ENCODE measurements at regions not wholly inside any gene's neighbourhood (a gene's known extent, or its start where the extent isn't known, plus 50 kb on each side); places are given as distances from the start of the nearest gene placed in this dataset.

DNA sequence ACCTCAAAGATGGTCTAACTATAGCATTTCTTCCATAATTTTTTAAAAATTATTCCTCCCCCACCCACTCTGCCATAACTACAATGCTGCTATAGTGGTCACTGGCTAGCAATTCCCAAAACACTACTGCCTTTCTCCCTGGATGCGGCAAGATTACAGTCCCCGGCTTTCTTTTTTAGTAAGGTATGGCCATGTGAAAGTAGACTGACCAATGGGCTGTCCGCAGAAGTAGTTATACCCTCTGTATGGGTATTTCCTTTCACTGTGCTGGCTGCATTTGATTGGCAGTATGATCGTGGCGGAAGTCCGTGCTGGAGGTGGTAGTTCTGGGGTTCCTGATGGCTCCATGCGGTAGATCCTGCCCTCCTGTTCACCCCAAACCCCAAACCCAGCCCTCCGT is 166.0 kb downstream of the FBXO8 start:
- TF ChIP-seq BHLHE40 (IDR thresholded peaks at IDR 0.05; ENCODE audit: borderline replicate concordance), result no peak
- TF ChIP-seq CTBP1 (IDR thresholded peaks at IDR 0.05; ENCODE audit: borderline replicate concordance), result no peak
- no peak for TF ChIP-seq FOXM1 (IDR thresholded peaks at IDR 0.05; ENCODE audit: borderline replicate concordance)
- TF ChIP-seq ZNF384 (IDR thresholded peaks at IDR 0.05), result no peak
- no peak for TF ChIP-seq TARDBP (IDR thresholded peaks at IDR 0.05)
- TF ChIP-seq SUZ12 (IDR thresholded peaks at IDR 0.05), result no peak
- TF ChIP-seq LEF1 (IDR thresholded peaks at IDR 0.05; ENCODE audit: borderline replicate concordance), result no peak
- no peak for TF ChIP-seq NFRKB (IDR thresholded peaks at IDR 0.05)
- TF ChIP-seq HDGF (IDR thresholded peaks at IDR 0.05; ENCODE audit: borderline replicate concordance), result no peak
- no peak for TF ChIP-seq ELF4 (IDR thresholded peaks at IDR 0.05)
- TF ChIP-seq FOXK2 (IDR thresholded peaks at IDR 0.05), result no peak
- TF ChIP-seq, protein P1, sequence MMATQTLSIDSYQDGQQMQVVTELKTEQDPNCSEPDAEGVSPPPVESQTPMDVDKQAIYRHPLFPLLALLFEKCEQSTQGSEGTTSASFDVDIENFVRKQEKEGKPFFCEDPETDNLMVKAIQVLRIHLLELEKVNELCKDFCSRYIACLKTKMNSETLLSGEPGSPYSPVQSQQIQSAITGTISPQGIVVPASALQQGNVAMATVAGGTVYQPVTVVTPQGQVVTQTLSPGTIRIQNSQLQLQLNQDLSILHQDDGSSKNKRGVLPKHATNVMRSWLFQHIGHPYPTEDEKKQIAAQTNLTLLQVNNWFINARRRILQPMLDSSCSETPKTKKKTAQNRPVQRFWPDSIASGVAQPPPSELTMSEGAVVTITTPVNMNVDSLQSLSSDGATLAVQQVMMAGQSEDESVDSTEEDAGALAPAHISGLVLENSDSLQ (IDR thresholded peaks at IDR 0.05), result no peak
- TF ChIP-seq SP1 (IDR thresholded peaks at IDR 0.05), result no peak
- no peak for TF ChIP-seq FOXA1 (IDR thresholded peaks at IDR 0.05)
- TF ChIP-seq ARNT (IDR thresholded peaks at IDR 0.05), result no peak
- no peak for DNase-seq (ENCODE audit: extremely low spot score)
- ChIA-PET POLR2A (no interaction called here), CTCF (no interaction called here)

DNA sequence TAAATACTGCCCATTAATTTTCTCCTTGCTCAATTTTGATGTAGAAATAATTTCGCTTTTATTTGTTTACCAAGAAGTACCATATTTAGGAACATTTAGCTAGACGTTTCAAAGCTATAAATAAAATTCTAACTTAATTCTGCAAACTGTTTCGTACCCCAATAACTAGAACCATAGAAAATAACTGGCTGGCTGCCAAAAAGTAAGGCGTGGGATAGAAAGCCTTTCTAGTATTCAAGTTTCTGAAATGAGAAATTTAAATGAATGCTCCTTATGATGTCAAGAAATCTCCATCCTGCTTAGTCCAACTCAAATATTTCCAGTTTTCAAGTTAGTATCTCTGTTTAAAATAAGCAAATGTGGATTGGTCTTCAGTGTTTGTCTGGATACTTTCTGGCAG is 167.4 kb downstream of the FBXO8 start:
- DNase-seq (ENCODE audit: extremely low spot score), result no peak
- ChIA-PET CTCF (no interaction called here), POLR2A (no interaction called here)
- no peak for TF ChIP-seq SUZ12 (IDR thresholded peaks at IDR 0.05)
- TF ChIP-seq, protein P1 (IDR thresholded peaks at IDR 0.05), result no peak
- TF ChIP-seq CTBP1 (IDR thresholded peaks at IDR 0.05; ENCODE audit: borderline replicate concordance), result no peak
- TF ChIP-seq NFRKB (IDR thresholded peaks at IDR 0.05), result no peak
- TF ChIP-seq TARDBP (IDR thresholded peaks at IDR 0.05), result no peak
- no peak for TF ChIP-seq ELF4 (IDR thresholded peaks at IDR 0.05)
- TF ChIP-seq LEF1 (IDR thresholded peaks at IDR 0.05; ENCODE audit: borderline replicate concordance), result no peak
- no peak for TF ChIP-seq BHLHE40 (IDR thresholded peaks at IDR 0.05; ENCODE audit: borderline replicate concordance)
- TF ChIP-seq ARNT (IDR thresholded peaks at IDR 0.05), result no peak
- TF ChIP-seq FOXK2 (IDR thresholded peaks at IDR 0.05), result no peak
- TF ChIP-seq FOXA1 (IDR thresholded peaks at IDR 0.05), result no peak
- no peak for TF ChIP-seq SP1 (IDR thresholded peaks at IDR 0.05)
- no peak for TF ChIP-seq HDGF (IDR thresholded peaks at IDR 0.05; ENCODE audit: borderline replicate concordance)
- no peak for TF ChIP-seq FOXM1 (IDR thresholded peaks at IDR 0.05; ENCODE audit: borderline replicate concordance)

DNA sequence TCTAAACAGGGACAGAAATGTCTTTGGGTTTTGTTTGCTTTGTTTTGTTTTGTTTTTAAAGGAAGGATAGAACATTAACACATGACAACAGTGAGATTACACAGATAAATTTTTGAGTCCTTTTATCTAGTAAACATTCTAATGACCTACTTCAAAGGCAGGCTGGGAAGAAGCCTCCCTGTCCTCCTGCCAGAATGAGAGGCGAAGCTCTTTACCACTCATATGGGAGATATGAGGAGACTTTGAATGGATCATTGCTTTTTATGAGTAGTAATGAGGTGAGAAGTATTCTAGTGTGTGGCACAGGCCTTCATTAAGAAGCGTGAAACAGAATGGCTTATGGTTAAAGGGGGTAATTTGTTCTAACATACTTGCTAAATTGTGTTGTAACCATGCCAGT is 172.0 kb downstream of the FBXO8 start:
- DNase-seq (ENCODE audit: extremely low spot score), result no peak
- CTCF ChIA-PET, result interaction anchor here (0.6 to 1.5 kb wide), 3 partner anchors 9 to 359 kb away, joined by 3 read pairs; no protein-coding TSS in a partner anchor
- TF ChIP-seq CTBP1 (IDR thresholded peaks at IDR 0.05; ENCODE audit: borderline replicate concordance) (no peak), ELF4 (IDR thresholded peaks at IDR 0.05) (no peak), NFRKB (IDR thresholded peaks at IDR 0.05) (no peak), SP1 (IDR thresholded peaks at IDR 0.05) (no peak), HDGF (IDR thresholded peaks at IDR 0.05; ENCODE audit: borderline replicate concordance) (no peak), BHLHE40 (IDR thresholded peaks at IDR 0.05; ENCODE audit: borderline replicate concordance) (no peak), FOXK2 (IDR thresholded peaks at IDR 0.05) (no peak), FOXA1 (IDR thresholded peaks at IDR 0.05) (no peak), TARDBP (IDR thresholded peaks at IDR 0.05) (no peak), ZNF384 (IDR thresholded peaks at IDR 0.05) (no peak), L3MBTL2 (conservative IDR thresholded peaks at IDR 0.05) (no peak), ARNT (IDR thresholded peaks at IDR 0.05) (no peak), FOXM1 (IDR thresholded peaks at IDR 0.05; ENCODE audit: borderline replicate concordance) (no peak), LEF1 (IDR thresholded peaks at IDR 0.05; ENCODE audit: borderline replicate concordance) (no peak), SUZ12 (IDR thresholded peaks at IDR 0.05) (no peak)
- TF ChIP-seq, protein P1 (IDR thresholded peaks at IDR 0.05), result no peak
- POLR2A ChIA-PET, result no interaction called here

DNA sequence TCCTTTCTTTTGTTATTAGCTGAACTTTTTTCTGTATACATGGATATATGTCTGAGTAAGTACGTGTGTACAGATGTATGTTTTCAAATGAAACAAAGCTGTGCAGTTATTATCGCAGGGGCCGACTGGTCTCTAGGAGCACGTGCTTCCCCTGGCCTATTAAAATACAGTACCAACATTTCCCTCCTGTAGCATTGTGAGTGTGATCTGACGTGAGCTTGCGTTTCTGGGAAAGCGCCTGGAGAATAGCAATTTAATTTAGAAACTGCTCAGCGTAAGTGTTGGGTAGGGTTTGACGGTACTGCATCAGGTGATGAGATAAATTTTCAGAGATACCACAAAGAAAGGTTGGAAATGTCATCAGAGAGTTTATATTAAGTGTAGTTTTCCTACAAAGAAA is 173.3 kb downstream of the FBXO8 start:
- TF ChIP-seq FOXM1 (IDR thresholded peaks at IDR 0.05; ENCODE audit: borderline replicate concordance), result no peak
- TF ChIP-seq ELF4 (IDR thresholded peaks at IDR 0.05), result no peak
- TF ChIP-seq NFRKB (IDR thresholded peaks at IDR 0.05), result no peak
- no peak for TF ChIP-seq L3MBTL2 (conservative IDR thresholded peaks at IDR 0.05)
- no peak for TF ChIP-seq TARDBP (IDR thresholded peaks at IDR 0.05)
- no peak for TF ChIP-seq SUZ12 (IDR thresholded peaks at IDR 0.05)
- TF ChIP-seq ZNF384 (IDR thresholded peaks at IDR 0.05), result no peak
- no peak for TF ChIP-seq FOXK2 (IDR thresholded peaks at IDR 0.05)
- TF ChIP-seq LEF1 (IDR thresholded peaks at IDR 0.05; ENCODE audit: borderline replicate concordance), result no peak
- TF ChIP-seq CTBP1 (IDR thresholded peaks at IDR 0.05; ENCODE audit: borderline replicate concordance), result no peak
- no peak for TF ChIP-seq BHLHE40 (IDR thresholded peaks at IDR 0.05; ENCODE audit: borderline replicate concordance)
- no peak for TF ChIP-seq HDGF (IDR thresholded peaks at IDR 0.05; ENCODE audit: borderline replicate concordance)
- TF ChIP-seq ARNT (IDR thresholded peaks at IDR 0.05), result no peak
- TF ChIP-seq, protein P1 (IDR thresholded peaks at IDR 0.05), result no peak
- TF ChIP-seq FOXA1 (IDR thresholded peaks at IDR 0.05), result no peak
- TF ChIP-seq SP1 (IDR thresholded peaks at IDR 0.05), result no peak
- ChIA-PET CTCF (interaction anchor here (0.7 to 2.2 kb wide), 3 partner anchors 10 to 208 kb away, joined by 3 to 10 read pairs (median 3); no protein-coding TSS in a partner anchor), POLR2A (no interaction called here)
- no peak for DNase-seq (ENCODE audit: extremely low spot score)

DNA sequence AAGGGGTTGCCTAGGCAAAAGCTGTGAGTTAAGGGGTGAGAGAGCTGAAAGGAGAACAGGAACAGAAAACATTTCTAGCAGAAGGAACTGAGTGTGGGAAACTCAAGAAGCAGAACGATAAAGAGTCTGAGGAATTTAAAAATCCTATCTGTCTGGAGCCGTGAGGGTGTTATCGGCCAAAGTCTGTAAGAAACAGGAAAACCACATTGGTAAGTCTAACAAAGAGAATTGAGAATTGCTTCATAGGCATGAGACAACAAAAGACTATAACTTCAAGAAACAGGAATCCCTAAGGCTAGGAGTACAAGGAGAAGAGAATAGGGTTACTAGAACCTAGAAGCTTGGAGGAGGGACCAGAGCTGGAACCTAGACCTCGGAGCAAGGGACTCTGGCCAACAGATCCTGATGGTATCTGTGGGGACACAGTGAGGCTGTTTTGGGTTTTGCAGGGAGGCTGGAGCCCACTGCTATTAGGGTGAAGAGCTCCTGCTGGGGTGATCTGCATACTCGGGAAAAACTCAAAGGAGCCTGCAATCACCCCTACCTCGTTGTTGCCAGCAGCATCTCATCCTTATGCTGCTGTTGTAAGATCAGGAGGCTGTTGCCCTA is 175.6 kb downstream of the FBXO8 start:
- ChIA-PET POLR2A (no interaction called here), CTCF (interaction anchor here (2.2 kb wide), 1 partner anchor 13 kb away, joined by 10 read pairs; no protein-coding TSS in a partner anchor)
- TF ChIP-seq SP1 (IDR thresholded peaks at IDR 0.05) (no peak), ELF4 (IDR thresholded peaks at IDR 0.05) (no peak), L3MBTL2 (conservative IDR thresholded peaks at IDR 0.05) (no peak), HDGF (IDR thresholded peaks at IDR 0.05; ENCODE audit: borderline replicate concordance) (no peak)
- no peak for DNase-seq (ENCODE audit: extremely low spot score)

All from HEK293T (cell line).